Spleen (tissue), 7 donors: ENCODE measurements at regions not wholly inside any gene's neighbourhood (a gene's known extent, or its start where the extent isn't known, plus 50 kb on each side); places are given as distances from the start of the nearest gene placed in this dataset.

ENCODE experiments used
- CTCF ChIP-seq, 11 experiments: fragments of 200-600 bp in 7 of 11; fragments of 450-650 bp in 4 of 11; sonication (generic) in 4 of 11; IDR thresholded peaks in 8 of 11; conservative IDR thresholded peaks in 3 of 11; 1 replicate in 7 of 11; 2 replicates in 4 of 11; pipeline versions ENCODE4 v1.4.0 to v1.8.0; 2016 to 2021; ENCODE audit warnings: antibody characterized with exemption in 11 of 11, inconsistent platforms in 4 of 11, mild to moderate bottlenecking in 1 of 11
- POLR2A ChIP-seq, 3 donors: fragments of 450-650 bp; IDR thresholded peaks; one replicate each; pipeline ENCODE4 v1.5.1; 2017; ENCODE audit warnings: antibody characterized with exemption in 3 of 3, mild to moderate bottlenecking in 1 of 3
- POLR2AphosphoS5 ChIP-seq, 3 donors: sonication (generic); formaldehyde crosslinking; IDR thresholded peaks; one replicate each; pipeline ENCODE4 v1.5.1; 2017; ENCODE audit warnings: antibody characterized with exemption in 3 of 3
- donor health status: DM: no; HTN: no; CAD: no; lungs with moderate emphysema.
- donor health status: DM: no; HTN: no; CAD: no.
- donor health status: DM: no; HTN: no; CAD: no.

GRCh38 chr3:106423321-106424225 is 554.8 kb upstream of the CBLB start:
- TF ChIP-seq POLR2AphosphoS5 (IDR thresholded peaks at IDR 0.05) (no peak), CTCF (IDR thresholded peaks at IDR 0.05 in 8 of 11, conservative IDR thresholded peaks at IDR 0.05 in 3 of 11) (no peak), POLR2A (IDR thresholded peaks at IDR 0.05) (no peak)
